GM21723 (cell line): ENCODE measurements at regions not wholly inside any gene's neighbourhood (a gene's known extent, or its start where the extent isn't known, plus 50 kb on each side); places are given as distances from the start of the nearest gene placed in this dataset.

Experiments used
- ATAC-seq: cut with Tn5 transposase; IDR thresholded peaks from one replicate; pipeline ENCODE4 v1.9.1; 2021; ENCODE audit warnings: mild to moderate bottlenecking, moderate library complexity; ENCODE audit not compliant: unreplicated experiment

DNA sequence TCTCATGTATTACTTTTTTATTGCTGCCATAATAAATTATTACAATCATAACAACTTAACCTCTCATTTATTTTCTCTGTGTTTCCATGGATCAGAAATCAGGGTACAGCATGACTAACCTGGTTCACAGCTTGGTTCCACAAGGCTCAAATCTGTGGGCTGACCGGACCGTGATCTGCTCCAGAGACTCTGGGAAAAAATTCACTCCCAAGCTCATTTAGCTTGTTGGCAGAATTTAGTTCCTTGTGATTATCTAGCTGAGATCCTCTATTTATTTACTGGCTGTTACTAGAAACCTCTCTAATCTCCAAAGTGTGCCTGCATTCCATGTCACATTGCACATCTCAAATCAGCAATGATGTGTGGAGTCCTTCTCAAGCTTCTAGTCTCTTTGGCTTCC is 386.6 kb downstream of the DIPK2A start:
- no peak for ATAC-seq

DNA sequence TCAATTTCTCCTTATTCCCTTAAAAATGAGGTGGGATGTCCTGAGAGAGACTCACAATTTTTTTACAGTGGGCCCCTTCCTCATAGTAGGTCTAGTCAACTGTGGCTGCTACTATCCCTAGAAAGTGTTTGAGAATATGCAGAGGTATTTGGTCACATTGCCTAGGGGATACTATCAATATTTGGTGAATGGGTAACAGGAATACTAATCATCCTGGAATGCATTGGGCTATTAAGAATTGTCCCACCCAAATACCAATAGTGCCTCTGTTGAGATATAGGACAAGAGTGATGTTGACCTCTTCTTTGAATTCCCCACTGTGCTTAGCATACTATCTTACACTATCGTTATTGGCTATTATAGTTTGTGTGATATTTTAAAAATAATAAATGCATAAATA is 389.4 kb downstream of the DIPK2A start:
- ATAC-seq: no peak

DNA sequence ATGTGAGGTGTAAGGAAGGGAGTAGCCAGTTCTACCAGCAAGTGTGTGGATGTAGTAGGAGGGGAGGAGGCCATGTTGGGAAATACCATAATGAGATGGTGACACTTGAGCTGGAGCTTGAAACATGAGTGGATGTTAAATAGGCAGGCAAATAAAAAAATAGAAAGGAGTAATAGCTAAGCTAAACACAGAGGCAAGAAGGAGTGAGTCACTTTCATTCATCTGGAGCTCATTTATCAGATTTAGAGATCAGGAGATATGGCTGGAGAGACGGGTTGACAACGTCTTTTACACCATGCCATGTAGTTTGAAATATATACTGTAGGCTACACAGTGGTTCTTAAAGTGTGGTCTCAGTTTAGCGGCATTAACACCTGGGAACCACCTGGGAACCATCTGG is 390.5 kb downstream of the DIPK2A start:
- no peak for ATAC-seq

- ATAC-seq: no peak
Observed at GRCh38 chr3:144363856-144364255, 392.2 kb downstream of the DIPK2A start.

DNA sequence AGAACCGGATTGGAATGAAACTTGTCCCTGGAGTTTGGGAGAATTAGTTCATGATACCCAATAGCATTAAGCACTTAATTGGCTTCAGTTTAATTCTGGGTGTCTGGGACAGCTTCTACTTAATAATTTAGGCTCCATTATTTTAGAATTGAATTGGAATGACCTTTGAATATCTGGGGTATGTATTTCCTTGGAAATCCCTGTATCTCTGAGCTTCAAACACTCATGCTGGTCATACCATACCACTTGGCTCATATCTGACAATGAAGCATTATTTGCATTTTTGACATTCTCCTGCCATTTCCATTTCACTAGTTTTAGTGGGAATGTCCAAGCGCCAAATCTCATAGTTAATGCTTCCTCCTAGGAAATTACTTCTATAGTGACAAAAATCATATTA is 393.1 kb downstream of the DIPK2A start:
- ATAC-seq: no peak

DNA sequence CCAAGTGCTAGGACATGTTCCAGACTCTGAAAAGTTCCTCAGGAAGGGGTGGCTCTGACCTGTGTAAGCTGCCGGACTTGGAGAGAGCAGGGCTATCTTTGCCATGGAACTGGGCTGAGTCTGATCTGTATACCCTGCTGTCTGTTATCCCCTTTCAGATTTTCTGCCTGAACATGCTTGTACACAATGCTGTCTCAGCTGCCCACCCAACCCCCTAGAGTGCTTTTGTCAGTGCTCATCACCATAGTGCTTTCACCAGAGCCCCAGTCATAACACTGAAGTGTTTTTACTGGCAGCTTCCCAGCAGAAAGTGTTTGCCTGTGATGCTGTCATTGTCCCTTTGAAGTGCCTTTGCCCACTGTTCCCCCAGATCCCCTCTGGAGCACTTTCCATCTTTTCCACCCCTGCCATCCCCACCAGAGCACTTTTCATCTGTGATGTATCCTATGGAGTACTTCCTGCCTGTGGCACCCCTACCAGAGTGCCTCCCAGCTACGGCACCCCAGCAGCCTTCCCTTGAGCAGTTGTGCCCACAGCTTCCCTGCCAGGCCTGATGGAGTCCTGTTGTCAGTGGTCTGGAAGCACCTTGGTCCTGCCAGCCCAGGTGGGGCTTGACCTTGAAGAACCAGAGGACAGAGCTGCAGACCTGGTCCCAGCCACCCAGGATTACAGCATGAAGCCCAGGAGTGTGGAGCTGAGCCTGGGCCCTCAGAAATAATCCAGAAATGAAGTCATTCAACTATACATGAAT is 397.7 kb downstream of the DIPK2A start:
- ATAC-seq: no peak

DNA sequence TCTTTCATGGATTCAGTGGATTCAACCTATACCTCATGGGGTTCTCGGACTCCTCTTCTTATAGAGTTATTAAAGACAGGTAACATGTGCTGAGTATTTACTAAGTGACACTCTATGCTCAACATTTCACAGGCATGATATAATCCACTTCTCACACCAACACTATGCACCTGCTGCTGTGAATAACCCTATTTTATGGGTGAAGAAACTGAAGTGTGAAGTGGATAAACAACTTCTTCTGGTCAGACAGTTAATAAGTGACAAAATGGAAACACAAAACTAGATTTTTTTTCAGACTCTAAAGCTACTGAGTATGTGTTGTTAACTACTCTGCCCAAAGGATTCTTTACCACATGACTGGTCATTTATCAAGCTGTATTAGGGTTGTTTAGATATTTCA is 403.5 kb downstream of the DIPK2A start:
- ATAC-seq: no peak

- no peak for ATAC-seq
Observed at GRCh38 chr3:144380849-144381248, 409.2 kb downstream of the DIPK2A start.

DNA sequence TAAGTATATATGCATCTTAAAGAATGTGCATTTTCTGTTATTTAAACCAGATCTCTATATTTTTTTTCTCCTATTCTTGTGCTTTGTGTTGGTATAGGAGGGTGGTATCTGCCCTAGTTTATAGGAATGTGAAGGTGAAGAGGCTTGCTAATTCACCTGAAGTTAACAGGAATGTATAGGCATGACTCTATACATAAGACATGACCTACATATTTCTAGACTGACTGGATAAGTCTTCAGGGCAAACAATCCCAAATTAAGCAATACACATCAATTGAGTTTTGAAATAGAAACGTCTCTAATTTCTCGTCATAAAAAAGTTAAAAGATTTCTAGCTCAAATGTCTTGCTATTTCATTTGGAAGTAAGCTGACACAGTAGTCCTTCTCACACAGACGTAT is 410.0 kb downstream of the DIPK2A start:
- ATAC-seq: no peak

- no peak for ATAC-seq
Observed at GRCh38 chr3:144384241-144384979, 412.8 kb downstream of the DIPK2A start.

DNA sequence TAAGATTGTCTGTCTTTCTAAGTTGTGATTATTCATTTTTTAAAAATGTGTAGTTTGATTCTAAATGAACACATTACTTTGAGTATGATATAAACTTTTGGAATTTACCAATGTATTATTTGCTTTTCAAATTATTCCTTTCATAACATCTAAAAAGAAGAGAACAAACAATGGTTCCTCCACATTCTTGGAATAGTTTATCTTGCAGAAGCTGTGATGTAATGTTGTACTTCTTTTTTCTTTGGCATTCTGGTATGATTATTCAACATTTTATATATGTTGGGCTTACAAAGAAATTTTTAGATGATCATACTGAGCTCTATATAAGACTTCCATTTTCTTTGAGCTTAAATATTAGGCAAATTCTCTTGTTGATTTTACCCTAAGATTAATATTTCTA is 419.2 kb downstream of the DIPK2A start:
- no peak for ATAC-seq

DNA sequence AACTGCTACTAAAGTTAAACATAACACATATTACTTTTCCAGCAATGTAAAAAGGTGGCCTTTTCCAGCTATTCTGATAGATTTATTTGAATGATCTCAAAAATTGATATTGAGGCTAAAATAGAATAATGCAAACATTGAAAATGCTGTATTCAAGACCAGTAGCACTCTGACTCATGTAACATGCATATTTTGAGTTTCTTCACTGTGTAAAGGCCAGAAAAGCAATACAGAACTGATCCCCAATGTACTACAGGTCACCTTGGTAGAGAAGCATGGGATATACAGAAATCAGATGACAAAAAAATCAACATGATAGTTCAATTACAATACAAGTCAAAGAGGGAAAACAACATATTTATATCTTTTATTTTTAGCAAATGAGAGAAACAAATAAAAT is 419.6 kb downstream of the DIPK2A start:
- ATAC-seq: no peak

- no peak for ATAC-seq
Observed at GRCh38 chr3:144394032-144394431, 422.4 kb downstream of the DIPK2A start.

- ATAC-seq: no peak
Observed at GRCh38 chr3:144402430-144402829, 430.8 kb downstream of the DIPK2A start.

GRCh38 chr3:144403040-144403457 is 431.4 kb downstream of the DIPK2A start:
- ATAC-seq: no peak

DNA sequence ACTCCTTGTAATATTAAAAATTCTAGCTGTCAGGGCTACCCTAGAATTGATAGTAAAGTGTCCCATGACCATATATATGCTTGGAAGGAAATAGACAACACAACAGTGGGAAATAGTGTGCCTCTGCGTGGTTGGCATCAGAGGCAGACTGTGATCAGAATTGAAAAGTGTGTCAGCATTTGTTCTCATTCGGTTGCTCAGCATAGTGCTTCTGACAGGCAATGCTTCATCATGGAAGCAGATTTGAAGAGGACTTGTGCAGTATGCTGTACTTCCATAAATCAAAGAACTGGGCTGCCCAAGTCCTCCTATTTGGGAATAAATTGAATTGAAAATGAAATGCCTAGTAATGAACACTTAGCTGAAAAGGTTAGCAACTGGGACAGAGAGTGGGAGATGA is 435.7 kb downstream of the DIPK2A start:
- no peak for ATAC-seq

DNA sequence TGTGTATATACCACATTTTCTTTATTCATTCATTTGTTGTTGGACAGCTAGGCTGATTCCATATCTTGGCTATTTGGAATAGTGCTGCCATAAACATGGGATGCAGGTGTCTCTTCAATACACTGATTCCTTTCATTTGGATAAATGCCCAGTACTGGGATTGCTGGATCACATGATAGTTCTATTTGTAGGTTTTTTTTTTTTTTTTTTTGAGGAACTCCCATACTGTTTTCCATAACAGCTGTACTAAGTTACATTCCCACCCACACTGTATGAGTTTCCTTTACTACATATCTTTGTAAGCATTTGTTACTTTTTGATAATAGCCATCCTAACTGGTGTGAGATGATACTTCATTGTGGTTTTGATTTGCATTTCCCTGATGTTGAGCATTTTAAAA is 437.7 kb downstream of the DIPK2A start:
- no peak for ATAC-seq

- no peak for ATAC-seq
Observed at GRCh38 chr3:144413068-144413467, 441.4 kb downstream of the DIPK2A start.

GRCh38 chr3:144415492-144415891 is 443.9 kb downstream of the DIPK2A start:
- no peak for ATAC-seq

DNA sequence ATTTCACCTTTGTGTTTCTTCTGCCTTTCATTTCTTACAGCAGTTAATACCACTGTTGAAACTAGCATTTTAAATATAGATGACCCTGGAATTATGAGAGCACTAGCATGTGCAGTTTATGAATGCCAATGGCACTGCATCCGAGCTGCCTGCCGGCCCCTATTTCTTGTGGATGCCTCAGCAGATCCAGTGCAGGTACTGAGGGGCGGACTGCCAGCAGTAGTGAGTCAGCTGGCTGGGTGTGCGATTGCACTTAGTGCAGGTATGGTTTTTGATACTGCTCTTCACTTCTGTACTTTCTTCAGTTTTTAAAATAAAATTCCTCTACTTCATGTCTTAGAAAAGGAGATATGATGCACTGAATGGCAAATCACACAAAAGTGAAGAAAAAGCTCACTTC is 453.0 kb downstream of the DIPK2A start:
- no peak for ATAC-seq

GRCh38 chr3:144426366-144426765 is 454.7 kb downstream of the DIPK2A start:
- ATAC-seq: no peak

DNA sequence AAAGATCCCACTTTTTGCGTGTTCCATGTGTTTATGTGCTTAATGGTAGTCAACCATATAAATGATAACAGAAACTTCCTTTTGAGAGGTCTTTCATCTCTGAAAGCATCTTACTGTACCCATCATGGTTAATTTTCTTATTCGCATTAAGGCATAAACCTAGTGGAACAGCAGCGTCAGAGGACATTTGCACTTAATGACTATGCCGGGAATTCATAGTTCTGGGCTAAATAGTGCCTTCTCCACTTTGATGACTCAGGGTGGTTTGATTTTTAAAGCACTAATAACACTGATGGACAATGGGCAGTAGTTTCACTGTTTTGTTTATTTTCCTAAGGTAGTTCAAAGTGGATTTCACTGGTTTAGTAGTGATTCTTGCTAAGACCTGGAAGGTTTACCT is 455.3 kb downstream of the DIPK2A start:
- ATAC-seq: no peak

DNA sequence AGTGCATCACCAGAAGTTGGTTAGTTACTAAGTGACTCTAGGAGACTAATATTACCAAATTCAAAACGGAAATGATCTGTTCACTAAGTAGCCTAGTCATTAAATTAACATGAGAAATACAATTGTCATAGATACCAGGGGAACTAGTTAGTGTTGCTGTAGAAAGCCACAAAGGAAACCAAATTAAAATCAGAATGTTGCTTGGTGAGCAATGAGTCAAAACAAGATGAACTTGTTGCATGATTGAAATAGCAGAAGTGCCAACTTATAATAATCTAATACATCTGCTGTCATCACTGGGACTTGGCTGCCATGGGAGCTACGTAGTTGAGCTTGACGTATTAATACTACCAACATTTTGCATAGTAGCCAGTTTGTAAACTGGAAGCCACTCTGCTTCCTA is 458.1 kb downstream of the DIPK2A start:
- peak; percentile 63 for ATAC-seq
